A673 (cell line): ENCODE measurements at regions not wholly inside any gene's neighbourhood (a gene's known extent, or its start where the extent isn't known, plus 50 kb on each side); places are given as distances from the start of the nearest gene placed in this dataset.

Experiments
- BruUV-seq: library from RNA; stranded (reverse); fragments of 400-500 nt; replicated peaks from 2 replicates; lab custom pipeline; 2021; lab: Mats Ljungman, UMichigan
- CTCF ChIA-PET: fragments of 300-600 bp; sonication (Branson Sonifier 250); formaldehyde crosslinking; loops from one replicate; lab custom pipeline; 2022; ENCODE audit warnings: antibody characterized with exemption; lab: Charles Lee
- POLR2A ChIA-PET: fragments of 300-600 bp; sonication (Branson Sonifier 250); formaldehyde crosslinking; loops from one replicate; lab custom pipeline; 2022; ENCODE audit warnings: antibody characterized with exemption; ENCODE audit not compliant: low non-redundant PET; lab: Charles Lee
- DNase-seq: peaks from one replicate; pipeline ENCODE4 v3.0.0-alpha.2; 2015; ENCODE audit warnings: low spot score
- H3K27ac ChIP-seq: fragments of 200-600 bp; sonication (generic); 2 replicates; pipeline ENCODE4 v1.5.1; 2016; ENCODE audit warnings: mixed run types, low read depth, mild to moderate bottlenecking, mixed read lengths, antibody characterized with exemption, low read length; ENCODE audit not compliant: poor library complexity, severe bottlenecking
- H3K27me3 ChIP-seq: fragments of 200-600 bp; sonication (generic); replicated peaks from 2 replicates; pipeline ENCODE4 v1.6.1; 2017; ENCODE audit warnings: mixed run types, low read depth, mild to moderate bottlenecking, mixed read lengths, antibody characterized with exemption, low read length; ENCODE audit not compliant: insufficient read depth, poor library complexity
- H3K36me3 ChIP-seq: fragments of 200-600 bp; sonication (generic); 2 replicates; pipeline ENCODE4 v1.6.1; 2016; ENCODE audit warnings: mixed run types, mild to moderate bottlenecking, mixed read lengths, antibody characterized with exemption, low read length; ENCODE audit not compliant: insufficient read depth, poor library complexity, severe bottlenecking
- H3K4me1 ChIP-seq: fragments of 200-600 bp; sonication (generic); 2 replicates; pipeline ENCODE4 v1.6.1; 2017; ENCODE audit warnings: mixed run types, mild to moderate bottlenecking, mixed read lengths, antibody characterized with exemption, low read length; ENCODE audit not compliant: insufficient read depth, poor library complexity, severe bottlenecking
- H3K4me3 ChIP-seq: fragments of 200-600 bp; sonication (generic); 2 replicates; pipeline ENCODE4 v1.5.1; 2016; ENCODE audit warnings: low read depth, mixed run types, mild to moderate bottlenecking, mixed read lengths, low read length; ENCODE audit not compliant: poor library complexity, severe bottlenecking
- H3K9me3 ChIP-seq: fragments of 200-600 bp; sonication (generic); 2 replicates; pipeline ENCODE4 v1.6.1; 2016; ENCODE audit warnings: mixed run types, low read depth, mild to moderate bottlenecking, mixed read lengths, antibody characterized with exemption, low read length; ENCODE audit not compliant: poor library complexity, severe bottlenecking
- CTCF ChIP-seq: fragments of 300-800, 200-600 bp; sonication (generic); conservative IDR thresholded peaks from 2 replicates; pipeline ENCODE4 v1.5.1; 2017; ENCODE audit warnings: low read depth, mild to moderate bottlenecking, antibody characterized with exemption, low read length, moderate library complexity, mixed read lengths
- EZH2 ChIP-seq: fragments of 200-600 bp; sonication (generic); IDR thresholded peaks from 2 replicates; pipeline ENCODE4 v1.6.1; 2017; ENCODE audit warnings: borderline replicate concordance, low read depth, mild to moderate bottlenecking, mixed read lengths, antibody characterized with exemption, low read length; ENCODE audit not compliant: poor library complexity, severe bottlenecking
- intact Hi-C: fragments of 100-400 bp; cut with micrococcal nuclease; formaldehyde crosslinking; loops from one replicate; pipeline ENCODE4 v1.10.0; 2022; ENCODE audit not compliant: unreplicated experiment

- H3K36me3 ChIP-seq: no peaks in the 10 kb centered on the region
- no peaks in the 10 kb centered on the region for H3K9me3 ChIP-seq
- CTCF ChIA-PET: no interaction called here
- H3K4me1 ChIP-seq: no peaks in the 10 kb centered on the region
- POLR2A ChIA-PET: no interaction called here
- no peak overlapping the region for H3K4me3 ChIP-seq
- intact Hi-C loops: no loop called here
- no TSS peak for BruUV-seq
- H3K27ac ChIP-seq: no peak overlapping the region
- DNase-seq: no peak
- no peaks in the 10 kb centered on the region for H3K27me3 ChIP-seq
- TF ChIP-seq EZH2: no peak
- no peak for TF ChIP-seq CTCF
Measured at GRCh38 chr13:39110518-39111097, 72.4 kb downstream of the NHLRC3 start.

GRCh38 chr13:39111145-39111544 lies 72.9 kb downstream of the NHLRC3 start:
- Histone ChIP-seq H3K9me3 (no peaks in the 10 kb centered on the region), H3K36me3 (no peaks in the 10 kb centered on the region), H3K4me3 (no peak overlapping the region), H3K27me3 (no peaks in the 10 kb centered on the region), H3K4me1 (no peaks in the 10 kb centered on the region), H3K27ac (no peak overlapping the region)
- no TSS peak for BruUV-seq
- intact Hi-C loops: no loop called here
- ChIA-PET CTCF (no interaction called here), POLR2A (no interaction called here)
- TF ChIP-seq EZH2: no peak
- DNase-seq: no peak

- BruUV-seq: no TSS peak
- Histone ChIP-seq H3K36me3 (no peaks in the 10 kb centered on the region), H3K4me1 (no peaks in the 10 kb centered on the region), H3K27me3 (no peaks in the 10 kb centered on the region), H3K9me3 (no peaks in the 10 kb centered on the region), H3K4me3 (no peak overlapping the region), H3K27ac (no peak overlapping the region)
- intact Hi-C loops: no loop called here
- DNase-seq: no peak
- CTCF ChIA-PET: no interaction called here
- POLR2A ChIA-PET: interaction anchor here (0.7 kb wide), 1 partner anchor 1816 kb away, joined by 3 read pairs; no protein-coding TSS in a partner anchor
- TF ChIP-seq CTCF (no peak), EZH2 (no peak)
Measured at GRCh38 chr13:39119422-39119821, 81.2 kb downstream of the NHLRC3 start.

GRCh38 chr13:39123578-39123977 lies 85.3 kb downstream of the NHLRC3 start:
- TF ChIP-seq EZH2 (no peak), CTCF (no peak)
- Histone ChIP-seq H3K27me3 (no peaks in the 10 kb centered on the region), H3K36me3 (no peaks in the 10 kb centered on the region), H3K27ac (no peak overlapping the region), H3K4me1 (no peaks in the 10 kb centered on the region), H3K4me3 (no peak overlapping the region), H3K9me3 (no peaks in the 10 kb centered on the region)
- BruUV-seq: no TSS peak
- intact Hi-C loops: no loop called here
- ChIA-PET POLR2A (no interaction called here), CTCF (no interaction called here)
- no peak for DNase-seq
